C1 segment of cervical spinal cord (tissue), 14 donors: ENCODE measurements at regions not wholly inside any gene's neighbourhood (a gene's known extent, or its start where the extent isn't known, plus 50 kb on each side); places are given as distances from the start of the nearest gene placed in this dataset.
"Not testable (repeated sequence)": the region's sequence is repeated elsewhere in the genome, so short reads cannot be mapped to it uniquely, and the experiment has no call there.

Source experiments
- DNase-seq, 14 donors: peaks; one replicate each; lab custom pipeline; 2025; lab: John Stamatoyannopoulos, UW

DNA sequence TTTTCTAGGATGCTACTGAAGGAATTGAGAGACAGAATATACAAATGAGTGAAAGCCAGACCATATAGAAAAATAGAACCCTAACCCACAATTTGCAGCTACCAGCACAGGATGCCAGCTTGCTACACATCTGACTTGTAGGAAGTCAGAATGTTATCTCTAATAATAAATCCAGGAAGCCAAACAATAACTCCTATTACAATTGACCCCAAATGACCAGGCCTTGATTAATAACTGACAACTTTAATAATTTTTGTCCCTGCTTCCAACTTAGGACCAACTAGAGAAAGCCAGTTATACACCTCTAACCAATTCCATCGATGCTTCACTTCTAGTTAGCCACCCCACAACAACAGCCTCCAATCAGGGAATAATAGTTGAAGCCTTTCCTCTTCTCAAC, 193.4 kb downstream of the CASP12 start:
- no peak for DNase-seq

DNA sequence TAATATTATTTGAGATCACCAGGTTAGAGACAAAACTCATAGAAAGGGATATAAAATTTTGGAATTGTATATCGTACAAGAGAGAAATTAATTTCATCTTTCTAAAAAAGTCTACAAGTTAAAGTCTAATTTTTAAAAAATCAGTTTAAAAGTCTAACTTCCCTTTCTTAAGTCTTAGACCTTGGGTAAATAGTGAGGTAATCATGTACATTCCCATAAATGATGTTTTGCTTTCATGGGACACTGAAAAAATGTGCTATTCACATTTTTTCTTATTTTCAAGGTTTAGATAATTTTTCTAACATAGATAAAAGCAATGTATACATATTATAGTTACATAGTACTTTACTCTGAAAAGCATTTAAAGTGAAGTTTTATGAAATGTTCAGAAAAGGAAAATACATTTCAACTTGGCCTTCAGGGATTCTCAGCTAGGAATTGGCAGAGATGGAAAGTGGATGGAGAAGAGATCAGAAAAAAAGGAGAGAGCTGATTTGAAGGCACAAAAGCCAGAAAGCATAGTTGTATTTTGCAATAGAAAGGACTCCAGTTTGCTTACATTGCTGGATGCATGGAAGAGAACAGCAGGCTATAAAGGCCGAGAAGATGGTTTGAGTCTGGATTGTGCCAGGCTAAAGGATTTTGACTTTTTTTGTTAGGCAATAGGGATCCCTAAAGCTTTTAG, 194.0 kb downstream of the CASP12 start:
- no peak for DNase-seq

DNA sequence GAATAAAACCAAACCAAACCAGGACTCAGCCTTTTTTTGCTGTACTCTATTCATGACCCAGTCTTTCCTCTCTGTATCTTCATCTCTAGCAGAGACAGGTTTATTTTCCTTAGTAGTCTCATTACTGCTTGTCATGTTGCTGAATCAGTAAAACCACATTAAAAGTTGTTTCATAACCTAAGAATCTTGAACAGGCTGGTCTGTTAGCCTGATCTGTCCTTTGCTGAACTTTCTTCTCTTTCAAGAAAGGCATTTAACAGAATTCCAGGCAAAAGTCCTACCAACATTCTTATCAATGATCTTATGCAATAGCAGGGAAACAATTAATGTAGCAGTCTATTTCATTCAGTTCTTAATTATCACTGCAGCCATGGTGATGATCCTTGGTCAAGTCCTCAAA, 197.7 kb downstream of the CASP12 start:
- DNase-seq, result no peak

DNA sequence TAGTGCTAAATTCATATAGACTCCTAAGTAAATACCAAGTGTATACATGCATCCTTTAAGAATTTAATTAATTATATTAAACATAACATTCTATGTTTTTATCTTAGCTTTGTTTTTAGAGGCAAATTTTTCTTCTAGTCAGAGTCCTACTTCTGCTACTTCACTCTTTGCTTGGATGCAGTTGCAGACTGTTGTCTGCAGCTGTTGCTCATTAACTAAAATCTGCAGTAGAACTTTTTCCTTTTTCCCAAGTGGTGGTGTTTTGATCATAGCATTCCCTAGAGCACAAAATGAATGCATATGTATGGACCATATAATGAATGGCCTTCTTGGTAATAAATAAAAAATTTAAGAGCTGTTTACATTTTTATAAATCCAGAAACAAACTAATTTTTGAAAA, 198.3 kb downstream of the CASP12 start:
- no peak for DNase-seq

DNA sequence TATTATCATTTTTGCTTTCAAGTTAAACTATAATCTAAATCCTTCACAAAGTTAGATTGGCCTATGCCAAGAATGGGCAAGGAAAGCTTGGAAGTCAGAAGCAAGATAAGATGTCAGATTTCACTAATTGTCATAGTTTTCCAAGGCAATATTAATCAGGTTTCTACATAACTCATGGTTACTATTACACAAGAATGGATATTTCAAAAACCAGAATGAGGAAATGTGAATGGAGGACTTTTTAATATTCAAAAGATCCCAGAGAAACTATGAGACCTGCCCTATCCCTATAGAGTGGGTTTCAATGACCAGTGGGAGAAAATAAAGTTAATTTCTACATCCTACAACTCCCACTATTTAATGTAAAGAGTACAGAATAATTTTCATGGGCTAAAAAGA, 203.2 kb downstream of the CASP12 start:
- DNase-seq, result no peak

DNA sequence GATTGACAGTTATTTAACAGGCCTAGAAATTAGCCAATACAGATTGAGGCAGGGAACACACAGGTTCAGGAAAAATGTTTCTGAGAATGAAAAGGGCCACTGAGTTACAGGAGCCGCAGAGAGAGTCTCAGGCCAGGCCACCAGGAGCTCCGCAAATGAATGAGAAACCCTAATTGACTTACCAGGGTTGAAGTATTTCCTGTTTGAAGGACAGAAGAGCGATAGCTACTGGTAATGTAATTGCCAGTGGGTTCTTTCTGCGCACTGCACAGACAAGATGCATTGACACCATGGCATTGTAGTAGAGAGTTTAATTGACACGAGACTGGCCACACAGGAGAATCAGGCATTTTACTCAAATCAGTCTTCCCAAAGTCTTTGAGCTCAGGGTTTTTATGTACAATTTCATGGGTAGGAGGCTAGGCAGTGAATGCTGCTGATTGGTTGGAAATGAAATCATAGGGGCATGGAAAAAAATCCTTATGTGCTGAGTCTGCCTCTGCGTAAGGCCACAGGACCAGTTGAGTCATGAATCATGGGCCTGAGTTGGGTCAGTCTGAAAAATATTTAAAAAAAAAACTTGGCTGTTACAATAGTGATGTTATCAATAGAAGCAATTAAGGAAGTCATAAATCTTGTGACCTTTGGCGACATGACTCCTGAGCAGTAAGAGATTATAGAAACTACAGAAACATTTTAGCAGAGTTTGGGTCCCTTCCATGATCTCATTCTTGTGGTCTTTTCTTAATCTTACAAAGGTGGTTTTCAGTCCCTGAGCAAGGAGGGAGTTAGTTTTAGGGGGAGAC, 203.8 kb downstream of the CASP12 start:
- DNase-seq, result no peak

DNA sequence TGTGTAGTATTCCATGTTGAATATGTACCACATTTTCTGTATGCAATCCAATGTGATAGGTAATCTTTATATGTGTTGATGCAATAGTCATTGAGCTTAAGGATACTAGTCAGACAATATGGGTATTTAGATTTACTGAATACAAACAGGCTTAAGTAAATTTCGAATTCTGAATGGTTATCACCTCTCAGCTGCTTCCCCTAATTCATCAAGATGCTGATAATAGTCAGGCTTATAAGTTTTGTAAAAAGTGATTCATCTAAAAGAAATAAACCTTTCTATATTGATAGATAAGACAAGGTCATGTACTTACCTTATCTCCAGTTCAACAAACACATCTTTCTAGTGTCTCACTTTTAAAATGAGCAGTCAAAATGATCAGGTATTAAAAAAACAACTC, 205.5 kb downstream of the CASP12 start:
- DNase-seq, result no peak

DNA sequence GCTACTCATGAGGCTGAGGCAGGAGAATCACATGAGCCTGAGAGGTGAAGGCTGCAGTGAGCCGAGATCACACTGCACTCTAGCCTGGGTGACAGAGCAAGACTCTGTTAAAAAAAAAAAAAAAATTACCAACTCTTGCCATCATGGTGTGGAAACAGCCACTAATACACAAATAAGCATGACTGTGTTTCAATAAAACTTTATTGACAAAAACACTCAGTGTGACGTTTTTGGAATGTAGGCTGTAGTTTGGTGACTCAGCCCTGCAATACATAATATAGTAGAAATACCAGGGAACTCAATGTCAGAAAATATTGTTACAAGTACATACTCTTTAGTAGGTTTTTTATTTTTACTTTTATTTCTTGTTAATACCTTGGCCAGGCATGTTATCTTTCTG, 207.1 kb downstream of the CASP12 start:
- no peak for DNase-seq

DNA sequence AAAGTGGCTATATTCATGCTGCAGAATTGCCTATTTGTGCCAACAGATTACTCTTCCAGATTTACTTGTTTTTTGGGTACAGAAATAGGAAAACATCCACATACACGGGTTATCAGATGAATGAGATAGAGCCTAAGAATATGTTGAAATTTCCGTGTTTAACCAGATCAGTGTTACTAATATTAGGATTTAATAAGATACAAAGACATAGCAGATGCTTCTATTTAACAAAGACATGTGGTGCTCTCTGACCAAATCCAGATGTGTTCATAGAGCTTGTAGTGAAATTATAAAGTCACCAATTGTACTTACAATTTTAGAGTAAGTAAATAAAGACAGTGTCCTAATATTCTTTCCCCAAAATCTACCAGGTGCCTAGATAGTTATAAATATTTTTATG, 208.0 kb downstream of the CASP12 start:
- DNase-seq, result no peak

DNA sequence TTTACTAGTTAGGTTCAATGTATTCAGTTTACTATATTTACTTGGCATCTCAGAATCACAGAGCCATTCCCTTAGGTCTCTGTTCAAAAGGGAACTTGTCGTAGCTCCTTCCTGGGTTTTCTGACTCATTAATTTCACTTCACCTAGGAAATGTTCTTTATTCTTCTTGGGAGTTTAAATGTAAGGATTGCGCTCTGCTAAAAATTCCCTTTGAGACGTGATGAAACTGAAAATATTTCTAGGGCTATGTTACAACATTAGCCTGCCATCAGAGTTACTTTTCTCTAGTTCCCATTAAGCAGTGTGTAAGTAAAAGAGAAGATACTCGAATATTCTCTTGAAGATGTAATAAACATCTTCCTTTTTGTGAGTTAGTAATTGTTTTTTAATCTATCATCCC, 209.5 kb downstream of the CASP12 start:
- no peak for DNase-seq

DNA sequence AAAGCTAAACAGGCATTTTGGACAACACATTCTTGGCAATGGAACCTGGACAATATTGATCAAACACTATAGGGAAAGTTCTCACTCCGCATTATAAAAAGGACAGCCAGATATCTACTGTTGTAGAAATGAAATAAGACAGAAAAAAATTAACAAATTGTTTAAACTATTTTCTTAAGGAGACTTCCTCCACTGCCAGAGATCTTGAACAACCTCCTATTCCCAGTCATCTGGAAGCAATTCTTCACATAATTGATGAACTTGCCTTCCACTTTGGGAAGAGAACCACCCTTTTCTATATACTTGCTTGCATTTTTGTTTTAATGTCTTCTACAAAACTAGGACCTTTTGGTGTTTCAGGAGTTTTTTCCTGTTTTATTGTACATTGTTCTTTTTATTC, 216.1 kb downstream of the CASP12 start:
- DNase-seq, result no peak

DNA sequence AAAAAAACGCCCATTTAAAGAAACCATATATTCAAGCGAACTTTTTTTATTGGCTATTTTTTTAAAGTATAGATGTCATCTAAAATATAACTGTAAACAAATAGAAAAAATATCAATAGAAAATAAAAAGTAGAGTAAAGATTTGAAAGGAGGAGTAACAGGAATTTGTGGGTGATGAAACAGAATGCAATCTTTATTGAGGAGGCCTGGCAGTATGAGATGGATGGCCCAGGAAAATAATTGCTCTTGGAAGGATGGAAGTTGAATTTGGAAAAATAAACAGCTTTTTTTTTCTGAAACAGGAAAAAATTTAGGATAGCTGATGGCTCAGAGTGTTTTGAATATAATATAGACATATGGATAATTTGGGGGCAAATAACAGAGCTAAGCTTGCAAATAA, 219.0 kb downstream of the CASP12 start:
- DNase-seq, result no peak

DNA sequence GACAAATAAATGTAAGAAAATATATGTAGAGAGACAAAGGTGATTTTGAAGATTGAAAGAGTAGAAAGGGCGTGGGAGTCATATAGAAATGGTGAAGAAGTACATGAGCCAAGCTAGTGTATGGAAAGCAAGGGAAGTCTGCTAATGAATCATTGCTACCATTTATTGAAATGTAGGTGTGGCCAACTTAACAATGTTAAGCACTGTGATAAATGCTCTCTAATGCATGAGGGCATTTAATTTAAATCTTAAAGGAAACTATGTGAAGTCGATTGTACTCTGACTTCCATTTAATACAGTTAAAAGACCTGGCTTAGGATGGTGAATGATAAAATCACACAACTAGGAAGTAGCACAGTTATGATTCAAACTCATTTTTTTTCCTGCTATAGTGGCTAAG, 219.9 kb downstream of the CASP12 start:
- DNase-seq, result no peak

DNA sequence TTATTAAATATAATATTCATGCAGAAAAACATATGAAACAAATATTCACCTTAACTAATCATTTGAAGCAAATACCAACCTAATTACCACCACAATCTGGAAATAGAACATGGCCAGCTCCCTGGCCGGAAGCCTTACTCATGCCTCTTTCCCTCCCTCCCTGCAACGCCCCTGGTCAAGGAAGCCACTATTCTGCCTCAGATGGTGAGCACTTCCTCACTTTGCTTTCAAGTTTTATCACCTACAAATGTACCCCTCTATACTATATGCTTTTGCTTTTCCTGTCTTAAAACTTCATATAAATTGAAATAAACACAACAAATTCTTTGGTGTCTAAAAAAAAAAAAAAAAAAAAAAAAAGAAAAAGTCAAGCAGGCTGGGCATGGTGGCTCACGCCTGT, 221.2 kb downstream of the CASP12 start:
- not testable (repeated sequence) for DNase-seq

DNA sequence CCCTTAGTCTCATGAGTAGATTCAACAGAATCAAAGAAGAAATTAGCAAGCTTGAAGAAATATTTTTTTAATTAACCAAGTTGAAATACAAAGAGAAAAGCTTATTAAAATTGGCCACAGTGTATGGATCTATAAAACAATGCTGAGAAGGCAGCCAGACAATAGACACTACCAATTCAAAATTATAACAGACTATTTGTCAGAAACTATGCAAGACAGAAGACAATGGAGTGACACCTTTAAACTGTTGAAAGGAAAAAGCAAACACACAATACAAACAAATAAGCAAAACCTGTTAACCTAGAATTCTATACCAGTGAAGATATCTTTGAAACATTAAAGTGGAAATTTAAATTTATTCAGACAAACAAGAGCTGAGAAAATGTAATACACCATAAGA, 225.4 kb downstream of the CASP12 start:
- no peak for DNase-seq

DNA sequence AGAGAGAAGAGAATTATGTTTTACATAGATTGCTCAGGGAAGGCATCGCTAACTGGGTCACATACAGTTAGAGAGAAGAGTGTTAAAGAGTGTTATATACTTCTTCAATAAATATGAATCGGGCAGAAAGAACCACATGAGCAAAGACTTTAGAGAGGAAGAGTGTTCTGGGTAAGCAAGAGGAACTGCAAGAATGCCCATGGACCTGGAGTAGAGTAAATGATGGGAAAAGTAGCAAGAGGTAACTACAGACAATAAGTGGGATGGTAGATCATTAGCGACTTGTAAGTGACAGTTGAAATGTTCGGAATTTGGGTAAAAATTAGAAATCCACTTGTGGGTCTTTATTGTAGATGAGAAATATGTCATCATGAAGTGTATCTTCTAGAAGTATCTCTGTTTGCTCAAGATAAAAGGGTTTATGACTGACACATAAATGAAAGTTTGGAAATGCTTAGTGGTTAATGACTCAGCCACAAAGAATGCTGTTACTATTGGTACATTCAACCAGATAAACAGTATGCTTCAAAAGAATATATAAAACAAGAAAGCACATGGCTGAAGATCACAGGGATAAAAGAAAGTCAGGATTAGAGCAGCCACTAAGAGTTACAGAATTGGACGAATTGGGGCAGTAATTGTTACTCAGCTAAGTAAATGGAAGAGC, 229.3 kb downstream of the CASP12 start:
- DNase-seq, result no peak

DNA sequence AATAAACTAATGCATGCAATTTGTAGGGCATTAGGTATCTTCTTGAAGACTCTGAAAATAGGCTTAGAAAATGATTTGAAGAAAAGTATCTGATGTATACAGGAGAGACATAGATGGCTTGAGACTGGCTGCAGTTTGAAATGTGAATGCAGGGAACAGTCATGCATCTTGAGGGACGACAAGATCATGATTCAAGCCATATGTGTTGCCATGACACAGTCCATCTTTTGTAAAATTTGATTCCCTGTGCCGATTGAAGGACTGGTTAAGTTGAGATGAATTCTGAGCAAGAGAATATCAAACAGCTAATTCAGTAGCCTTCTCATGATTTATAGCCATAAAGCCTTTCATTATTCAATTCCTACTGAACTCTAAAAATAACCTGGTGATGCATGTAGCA, 231.6 kb downstream of the CASP12 start:
- DNase-seq, result no peak

DNA sequence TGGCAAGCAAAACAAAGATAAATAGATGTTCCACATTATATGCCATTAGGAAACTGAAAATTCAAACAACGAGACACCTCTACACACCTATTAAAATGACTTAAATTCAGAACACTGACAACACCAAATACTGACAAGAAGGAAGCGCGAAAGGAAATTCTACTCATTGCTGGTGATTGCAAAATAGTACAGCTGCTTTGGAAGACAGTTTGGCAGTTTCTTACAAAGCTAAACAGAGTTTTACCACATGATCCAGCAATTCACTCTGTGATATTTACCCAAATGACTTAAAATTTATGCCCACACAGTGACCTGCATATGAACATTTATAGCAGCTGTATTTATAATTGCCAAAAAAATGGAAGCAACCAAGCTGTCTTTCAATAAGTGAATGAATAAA, 232.6 kb downstream of the CASP12 start:
- no peak for DNase-seq

DNA sequence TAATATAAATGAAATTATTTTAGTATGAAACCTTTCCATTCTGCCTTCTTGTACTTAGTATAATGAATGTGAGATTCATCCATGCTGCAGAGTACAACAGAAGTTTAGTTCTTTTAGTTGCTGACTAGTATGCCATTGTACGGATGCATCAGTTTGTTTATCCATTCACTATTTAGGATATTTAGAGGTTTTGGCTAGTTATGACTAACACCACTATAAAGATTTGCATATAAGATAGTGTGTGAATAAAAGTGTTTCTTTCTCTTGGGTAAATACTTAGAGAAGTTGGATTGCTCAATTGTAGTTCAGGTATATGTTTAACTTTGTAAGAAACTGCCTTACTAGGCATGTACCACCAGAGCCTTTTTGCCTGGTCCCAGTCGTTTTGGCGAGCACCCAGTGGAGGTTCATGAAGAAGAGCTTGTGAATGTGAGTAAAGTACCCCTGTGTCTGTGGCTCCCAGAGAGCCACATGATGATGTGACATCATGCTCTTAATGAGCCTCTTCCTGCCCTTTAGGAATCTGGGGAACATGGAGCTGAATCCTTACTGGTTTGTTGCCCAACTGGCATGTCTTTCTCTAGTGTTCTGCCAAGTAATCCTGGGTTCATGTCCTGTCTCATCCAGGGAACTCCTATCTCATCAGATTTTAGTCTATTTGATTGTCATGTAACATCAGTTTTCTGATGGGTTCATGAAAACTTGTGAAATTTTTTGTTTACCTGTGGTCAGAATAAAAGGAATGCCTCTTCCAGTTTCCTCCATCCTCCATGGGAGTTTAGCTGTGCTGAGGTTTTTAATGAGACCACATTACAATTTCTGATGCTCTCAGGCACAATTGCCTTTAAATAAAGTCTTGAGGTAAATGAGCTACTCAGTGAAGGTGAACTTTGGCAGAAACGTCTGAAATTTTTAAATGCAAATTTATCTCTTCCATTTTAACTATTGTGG, 234.8 kb downstream of the CASP12 start:
- DNase-seq, result peak in 1 of 14 donors; percentile 7

DNA sequence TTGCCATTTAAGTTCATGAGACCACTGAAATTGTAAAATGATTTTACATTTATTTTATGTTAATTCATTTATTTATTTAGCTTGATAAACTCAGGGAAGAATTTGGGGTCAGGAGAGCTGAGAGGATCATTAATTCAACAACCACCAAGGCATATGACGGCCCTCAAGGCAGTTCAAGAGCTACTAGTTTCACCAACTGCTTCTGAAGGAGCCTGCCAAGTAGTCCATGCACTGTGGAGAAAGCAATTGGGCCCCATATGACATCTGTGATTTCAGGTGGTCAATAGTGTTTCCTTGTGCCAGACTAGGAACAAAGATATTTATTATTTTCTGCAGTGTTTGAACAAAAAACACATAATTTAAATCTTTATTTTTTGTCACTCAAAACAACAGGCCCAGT, 236.4 kb downstream of the CASP12 start:
- peak in 1 of 14 donors; percentile 67 for DNase-seq

DNA sequence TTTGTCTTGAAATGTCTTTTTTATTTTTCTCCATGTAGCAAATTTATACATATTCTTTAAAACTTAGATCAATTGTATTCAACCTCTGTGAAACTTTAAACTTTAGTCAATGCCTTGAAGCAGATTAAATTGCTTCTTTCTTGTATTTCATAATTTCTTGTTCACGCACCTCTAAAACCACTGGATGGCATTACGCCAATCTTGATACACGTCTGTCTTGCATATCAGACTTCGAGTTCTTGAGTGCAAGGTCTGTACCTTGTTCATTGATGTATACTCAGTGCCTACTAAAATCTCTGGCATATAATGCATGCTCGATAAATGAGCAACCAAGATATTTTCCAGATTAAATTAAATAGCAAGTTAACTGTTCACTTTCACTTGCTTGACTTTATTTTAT, 236.8 kb downstream of the CASP12 start:
- DNase-seq, result no peak

DNA sequence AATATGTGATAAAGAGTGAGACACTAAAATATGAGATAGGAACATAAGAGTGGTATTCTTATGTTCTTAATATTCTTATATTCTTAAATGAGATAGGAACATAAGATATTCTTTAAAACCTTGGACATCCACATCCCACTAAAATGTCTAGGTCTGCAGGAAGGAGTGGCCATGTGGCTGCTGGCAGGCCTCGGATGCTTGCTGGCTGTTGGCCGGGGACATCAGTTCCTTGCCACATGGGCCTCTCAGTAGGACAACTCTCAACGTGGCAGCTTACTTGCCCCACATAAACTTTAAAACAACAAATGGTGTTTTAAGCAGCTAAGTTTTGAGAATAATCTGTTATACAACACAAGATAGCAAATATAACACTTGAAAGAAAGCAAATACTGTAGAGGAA, 240.1 kb downstream of the CASP12 start:
- peak in 1 of 14 donors; percentile 47 for DNase-seq
